Stimulated activated CD8-positive, alpha-beta memory T cell treated with anti-CD3 and anti-CD28 coated beads, Interleukin-12 subunit alpha, Interleukin-12 subunit beta, amount 100 ng/mL, for 1 hour (primary cell): ENCODE measurements at regions not wholly inside any gene's neighbourhood (a gene's known extent, or its start where the extent isn't known, plus 50 kb on each side); places are given as distances from the start of the nearest gene placed in this dataset.
"Not testable (repeated sequence)": the region's sequence is repeated elsewhere in the genome, so short reads cannot be mapped to it uniquely, and the experiment has no call there.

ENCODE experiments used
- DNase-seq: peaks from one replicate; pipeline ENCODE4 v3.0.0-alpha.2; 2020; ENCODE audit warnings: low read depth

- no peak for DNase-seq
These were observed 154.1 kb upstream of the CBLB start for GRCh38 chr3:106022913-106023312.

- DNase-seq: no peak
These were observed 156.4 kb upstream of the CBLB start for GRCh38 chr3:106025151-106025722.

DNA sequence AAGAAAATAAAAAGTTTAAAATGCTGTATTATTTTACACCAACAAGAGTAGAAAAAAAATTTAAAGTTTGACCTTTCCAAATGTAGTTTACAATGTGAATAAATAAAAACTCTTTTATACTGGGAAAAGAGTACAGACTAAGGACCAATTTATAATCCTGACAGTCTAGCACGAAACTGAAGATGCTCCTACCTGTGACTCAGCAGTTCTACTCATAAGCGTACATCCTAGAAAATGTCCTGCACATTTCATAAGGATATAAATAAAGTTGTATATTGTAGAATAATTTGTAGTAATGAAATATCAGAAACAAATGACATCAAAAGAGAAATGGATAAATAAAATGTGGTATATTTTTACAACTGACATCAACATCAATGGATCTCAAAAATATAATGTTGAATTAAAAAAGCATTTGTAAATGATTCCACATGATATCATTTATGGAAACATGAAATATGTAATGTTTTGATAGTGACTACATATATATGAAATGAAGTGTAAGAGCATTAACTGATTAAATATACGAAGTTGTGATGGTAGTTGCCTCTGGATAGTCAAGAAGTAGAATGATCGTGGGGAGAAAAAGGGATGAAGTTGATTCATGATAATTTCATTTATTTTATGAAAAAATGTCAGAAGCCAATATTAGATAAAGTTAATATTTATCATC, 161.3 kb upstream of the CBLB start:
- DNase-seq: no peak

- no peak for DNase-seq
These were observed 161.8 kb upstream of the CBLB start for GRCh38 chr3:106030627-106030963.

- no peak for DNase-seq
These were observed 163.7 kb upstream of the CBLB start for GRCh38 chr3:106032479-106032878.

DNA sequence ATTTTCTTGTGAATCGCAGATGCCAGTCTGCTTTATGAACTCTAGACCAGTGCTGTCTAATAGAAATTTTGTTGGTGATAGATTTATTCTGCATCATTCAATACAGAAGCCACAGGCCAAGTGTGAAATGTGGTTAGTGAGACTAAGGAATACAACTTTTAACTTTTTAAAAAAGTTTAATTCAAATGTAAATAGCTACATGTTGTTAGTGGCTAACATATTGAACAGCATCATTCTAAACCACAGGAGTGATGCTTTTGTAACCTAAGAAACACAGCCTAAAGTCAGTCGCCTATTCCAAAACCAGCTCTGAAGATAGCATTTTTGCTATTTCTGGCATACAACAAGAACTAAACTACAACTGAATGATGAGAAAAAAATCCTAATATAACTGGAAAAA, 164.8 kb upstream of the CBLB start:
- DNase-seq: no peak

DNA sequence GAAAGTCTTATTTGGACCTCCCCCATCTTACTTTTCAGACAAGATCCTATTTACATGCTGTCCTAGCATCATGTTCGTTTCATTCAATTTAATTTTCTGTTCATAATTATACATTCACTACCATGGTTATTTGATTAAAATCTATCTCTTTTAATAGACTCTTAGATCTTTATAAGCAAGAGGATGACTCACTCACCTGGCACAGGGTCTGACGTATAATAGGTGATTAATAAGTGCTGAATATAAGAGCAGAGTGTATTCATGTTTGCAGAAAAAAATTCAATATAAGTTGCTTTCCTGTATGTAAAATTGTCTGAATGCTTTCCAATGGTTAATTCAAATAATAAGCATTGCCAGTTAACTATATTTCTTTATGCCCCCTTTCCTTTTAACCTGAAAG, 165.5 kb upstream of the CBLB start:
- DNase-seq: no peak

DNA sequence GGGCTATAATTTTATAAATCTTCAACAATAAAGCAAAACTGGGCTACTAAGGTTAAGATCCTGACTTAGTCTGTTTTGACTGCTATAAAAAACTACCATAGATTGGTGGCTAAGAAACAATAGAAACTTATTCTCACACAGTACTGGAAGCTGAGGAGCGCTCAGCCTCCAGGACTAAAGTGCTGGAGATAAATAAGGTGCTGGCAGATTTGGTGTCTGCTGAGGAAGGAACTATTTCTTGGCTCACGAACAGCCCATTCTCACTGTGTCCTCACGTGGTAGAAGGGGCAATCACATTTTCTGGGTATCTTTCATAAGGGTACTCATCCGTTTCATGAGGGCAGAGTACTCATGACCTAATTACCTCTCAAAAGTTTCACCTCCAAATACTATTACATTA, 166.8 kb upstream of the CBLB start:
- DNase-seq: no peak

DNA sequence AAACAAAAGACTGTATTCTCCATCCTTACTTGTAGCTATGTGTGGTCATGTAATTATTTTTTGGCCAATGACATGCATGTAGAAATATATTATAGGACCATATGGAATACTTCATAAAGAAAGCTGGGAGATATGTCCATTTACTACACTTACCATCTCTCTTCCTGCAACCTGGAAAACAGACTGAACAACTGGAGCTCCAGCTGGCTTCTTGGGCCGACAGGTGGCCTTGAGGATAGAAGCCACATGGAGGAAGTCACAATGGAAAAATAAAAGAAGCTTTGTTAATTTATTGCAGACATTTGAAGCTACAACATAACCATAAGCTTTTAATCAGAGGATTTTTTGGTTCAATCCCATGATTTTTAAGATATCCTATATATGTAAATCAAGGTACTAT, 167.9 kb upstream of the CBLB start:
- no peak for DNase-seq

GRCh38 chr3:106047221-106047620, 178.4 kb upstream of the CBLB start:
- DNase-seq: no peak

DNA sequence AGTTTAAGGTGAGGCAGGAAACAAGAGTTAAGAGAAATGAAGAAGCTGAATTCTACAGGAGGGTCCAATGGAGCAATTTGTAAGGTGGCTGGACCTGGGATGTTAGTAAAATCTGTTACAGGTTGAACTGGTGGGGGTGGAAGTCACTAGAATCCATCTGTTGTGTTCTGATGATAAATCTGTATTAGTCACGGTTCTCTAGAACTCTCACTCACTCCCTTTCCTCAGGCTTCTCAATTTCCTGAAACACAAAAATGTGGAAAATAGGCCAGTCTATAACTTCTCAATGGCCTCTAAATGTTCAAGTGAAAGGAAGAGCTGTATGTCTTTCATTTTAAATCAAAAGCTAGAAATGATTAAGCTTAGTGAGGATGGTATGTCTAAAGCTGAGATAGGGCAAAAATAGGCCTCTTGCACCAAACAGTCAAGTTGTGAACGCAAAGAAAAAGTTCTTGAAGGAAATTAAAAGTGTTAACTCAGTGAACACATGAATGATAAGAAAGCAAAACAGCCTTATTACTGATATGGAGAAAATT, 180.2 kb upstream of the CBLB start:
- no peak for DNase-seq

DNA sequence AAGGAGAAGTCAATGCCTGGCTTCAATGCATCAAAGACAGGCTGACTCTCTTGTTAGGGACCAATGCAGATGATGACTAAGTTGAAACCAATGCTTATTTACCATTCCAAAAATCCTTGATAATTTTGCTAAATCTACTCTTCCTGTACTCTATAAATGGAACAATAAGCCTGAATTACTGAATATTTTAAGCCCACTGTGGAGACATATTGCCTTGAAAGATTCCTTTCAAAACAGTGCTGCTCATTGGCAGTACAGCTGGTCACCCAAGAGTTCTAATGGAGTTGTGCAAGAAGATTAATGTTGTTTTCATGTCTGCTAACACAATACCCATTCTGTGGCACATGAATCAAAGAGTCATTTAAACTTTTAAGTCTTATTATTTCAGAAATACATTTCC, 181.0 kb upstream of the CBLB start:
- no peak for DNase-seq

- DNase-seq: no peak
These were observed 188.1 kb upstream of the CBLB start for GRCh38 chr3:106056931-106057330.

- no peak for DNase-seq
These were observed 189.7 kb upstream of the CBLB start for GRCh38 chr3:106058475-106058874.

GRCh38 chr3:106059953-106060517, 191.2 kb upstream of the CBLB start:
- no peak for DNase-seq

- DNase-seq: no peak
These were observed 195.1 kb upstream of the CBLB start for GRCh38 chr3:106063909-106064308.

GRCh38 chr3:106065831-106066230, 197.0 kb upstream of the CBLB start:
- DNase-seq: no peak

- DNase-seq: no peak
These were observed 198.9 kb upstream of the CBLB start for GRCh38 chr3:106067711-106068110.

DNA sequence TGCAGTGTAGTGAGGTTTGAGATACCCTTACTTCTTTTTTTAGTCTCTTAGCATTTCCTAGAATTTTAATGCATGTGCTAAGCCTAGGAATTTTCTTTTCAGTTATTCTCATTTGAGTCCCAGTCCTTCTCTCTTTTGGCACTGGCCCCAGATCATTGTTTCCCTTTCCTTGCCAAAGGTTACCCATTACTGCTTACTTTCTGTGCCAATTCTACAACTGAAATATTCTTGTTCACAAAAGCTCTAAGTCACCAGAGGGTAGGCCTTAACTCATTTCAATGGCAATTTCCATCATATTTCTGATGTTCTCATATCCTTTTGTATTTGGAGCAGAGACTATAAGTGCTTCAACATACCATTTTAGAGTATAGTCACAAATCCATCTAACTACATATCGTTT, 199.6 kb upstream of the CBLB start:
- no peak for DNase-seq

DNA sequence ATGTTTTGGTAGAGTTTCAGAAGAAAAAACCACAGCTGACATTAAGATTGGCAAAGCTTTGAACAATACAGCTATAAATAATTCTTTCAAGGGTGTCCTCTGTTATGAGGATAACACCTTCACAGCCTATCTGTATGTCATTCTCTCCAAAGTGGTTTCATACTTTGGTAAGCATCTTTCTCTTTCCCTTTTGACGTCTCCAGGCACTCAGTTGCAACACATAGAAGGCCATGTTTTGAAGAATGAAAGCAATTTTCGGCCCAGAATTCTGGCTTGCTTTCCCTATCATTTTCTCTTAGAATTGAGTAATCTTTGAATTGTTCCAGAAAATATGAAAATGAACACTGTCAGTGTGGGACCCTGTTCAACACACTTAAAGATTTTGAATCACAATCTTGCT, 200.0 kb upstream of the CBLB start:
- DNase-seq: no peak

DNA sequence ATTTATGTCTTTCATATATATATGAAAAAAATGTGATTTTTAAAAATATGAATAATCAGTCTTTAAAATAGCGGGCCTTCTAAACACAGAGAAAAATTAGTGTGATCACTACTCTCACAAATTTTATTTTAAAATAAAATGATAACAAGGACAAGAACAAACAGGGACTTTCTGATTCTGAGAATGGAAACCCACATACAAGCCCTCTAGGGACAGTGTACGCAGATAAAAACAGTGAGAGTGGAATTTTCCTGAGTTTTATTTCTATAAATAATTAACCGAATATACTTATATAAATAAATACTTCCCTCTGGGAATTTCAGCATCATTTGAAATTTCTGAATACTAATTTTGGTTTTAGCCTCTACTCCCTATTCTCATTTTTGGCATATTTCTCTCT, 201.4 kb upstream of the CBLB start:
- no peak for DNase-seq

GRCh38 chr3:106071306-106071705, 202.5 kb upstream of the CBLB start:
- DNase-seq: no peak

DNA sequence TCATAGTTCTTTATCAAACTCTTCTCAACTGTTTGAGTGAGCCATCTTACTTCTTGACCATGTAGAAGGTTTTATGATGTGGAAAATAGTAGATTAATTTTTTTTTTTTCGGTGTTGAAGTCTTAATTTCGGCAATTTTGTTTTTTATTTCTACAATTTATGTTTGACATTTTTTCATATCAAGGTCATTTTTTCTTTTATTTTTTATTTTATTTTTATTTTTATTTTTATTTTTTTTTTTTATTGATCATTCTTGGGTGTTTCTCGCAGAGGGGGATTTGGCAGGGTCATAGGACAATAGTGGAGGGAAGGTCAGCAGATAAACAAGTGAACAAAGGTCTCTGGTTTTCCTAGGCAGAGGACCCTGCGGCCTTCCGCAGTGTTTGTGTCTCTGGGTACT, 203.8 kb upstream of the CBLB start:
- DNase-seq: not testable (repeated sequence)

GRCh38 chr3:106073806-106074205, 205.0 kb upstream of the CBLB start:
- DNase-seq: not testable (repeated sequence)
